ENCODE measurements at regions not wholly inside any gene's neighbourhood (a gene's known extent, or its start where the extent isn't known, plus 50 kb on each side); places are given as distances from the start of the nearest gene placed in this dataset.

- TF ChIP-seq, protein P1, sequence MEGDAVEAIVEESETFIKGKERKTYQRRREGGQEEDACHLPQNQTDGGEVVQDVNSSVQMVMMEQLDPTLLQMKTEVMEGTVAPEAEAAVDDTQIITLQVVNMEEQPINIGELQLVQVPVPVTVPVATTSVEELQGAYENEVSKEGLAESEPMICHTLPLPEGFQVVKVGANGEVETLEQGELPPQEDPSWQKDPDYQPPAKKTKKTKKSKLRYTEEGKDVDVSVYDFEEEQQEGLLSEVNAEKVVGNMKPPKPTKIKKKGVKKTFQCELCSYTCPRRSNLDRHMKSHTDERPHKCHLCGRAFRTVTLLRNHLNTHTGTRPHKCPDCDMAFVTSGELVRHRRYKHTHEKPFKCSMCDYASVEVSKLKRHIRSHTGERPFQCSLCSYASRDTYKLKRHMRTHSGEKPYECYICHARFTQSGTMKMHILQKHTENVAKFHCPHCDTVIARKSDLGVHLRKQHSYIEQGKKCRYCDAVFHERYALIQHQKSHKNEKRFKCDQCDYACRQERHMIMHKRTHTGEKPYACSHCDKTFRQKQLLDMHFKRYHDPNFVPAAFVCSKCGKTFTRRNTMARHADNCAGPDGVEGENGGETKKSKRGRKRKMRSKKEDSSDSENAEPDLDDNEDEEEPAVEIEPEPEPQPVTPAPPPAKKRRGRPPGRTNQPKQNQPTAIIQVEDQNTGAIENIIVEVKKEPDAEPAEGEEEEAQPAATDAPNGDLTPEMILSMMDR (IDR thresholded peaks at IDR 0.05): no peak
- TF ChIP-seq POLR2A (IDR thresholded peaks at IDR 0.05) (no peak), EP300 (IDR thresholded peaks at IDR 0.05) (no peak), POLR2AphosphoS5 (IDR thresholded peaks at IDR 0.05) (no peak)
Observed at GRCh38 chr5:4874097-4874496, 266.0 kb upstream of the ADAMTS16 start.
